Activated naive CD4-positive, alpha-beta T cell treated with anti-CD3 and anti-CD28 coated beads, Interleukin-2, amount 50 U/mL, for 72 hours (primary cell): ENCODE measurements at regions not wholly inside any gene's neighbourhood (a gene's known extent, or its start where the extent isn't known, plus 50 kb on each side); places are given as distances from the start of the nearest gene placed in this dataset.

Experiments
- ATAC-seq, 2 donors: fragments of 150-1000 bp; cut with Tn5 transposase; 2 replicates each; pipeline ENCODE4 v1.10.0; 2021; ENCODE audit warnings: mild to moderate bottlenecking in 2 of 2, moderate library complexity in 2 of 2
- DNase-seq, 2 donors: peaks; one replicate each; pipeline ENCODE4 v3.0.0; 2021 to 2022; ENCODE audit warnings: low spot score in 2 of 2
- H3K27ac Mint-ChIP-seq, 2 donors: one replicate each; pipeline ENCODE4 v1.8.0; 2022; ENCODE audit warnings: mild to moderate bottlenecking in 2 of 2, mixed read lengths in 2 of 2
- H3K36me3 Mint-ChIP-seq, 2 donors: one replicate each; pipeline ENCODE4 v1.8.0; 2022; ENCODE audit warnings: mixed read lengths in 2 of 2
- H3K9me3 Mint-ChIP-seq, 2 donors: one replicate each; pipeline ENCODE4 v1.8.0; 2022; ENCODE audit warnings: mixed read lengths in 2 of 2

DNA sequence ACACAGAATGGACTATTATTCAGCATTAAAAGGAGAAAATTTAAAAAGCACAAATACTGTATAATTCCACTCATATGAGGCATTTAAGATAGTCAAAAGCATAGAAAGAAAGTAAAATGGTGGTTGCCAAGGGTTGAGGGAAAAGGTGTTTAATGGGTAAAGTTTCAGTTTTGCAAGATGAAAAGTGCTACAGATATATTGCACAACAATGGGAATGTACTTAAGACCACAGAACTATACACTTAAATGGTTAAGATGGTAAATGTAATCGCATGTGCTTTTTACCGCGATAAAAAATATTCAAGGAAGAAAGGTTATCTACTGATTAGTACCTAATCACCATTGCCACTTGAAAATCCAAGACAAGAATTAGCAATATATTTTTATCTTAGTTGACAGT is 71.8 kb upstream of the NOX3 start:
- ATAC-seq (no peak), DNase-seq (no peak)
- Mint-ChIP-seq H3K9me3 (peaks cover 0 to 11% of the 10 kb centered on the region in 2 donors), H3K36me3 (no peaks in the 10 kb centered on the region), H3K27ac (no peak overlapping the region)

DNA sequence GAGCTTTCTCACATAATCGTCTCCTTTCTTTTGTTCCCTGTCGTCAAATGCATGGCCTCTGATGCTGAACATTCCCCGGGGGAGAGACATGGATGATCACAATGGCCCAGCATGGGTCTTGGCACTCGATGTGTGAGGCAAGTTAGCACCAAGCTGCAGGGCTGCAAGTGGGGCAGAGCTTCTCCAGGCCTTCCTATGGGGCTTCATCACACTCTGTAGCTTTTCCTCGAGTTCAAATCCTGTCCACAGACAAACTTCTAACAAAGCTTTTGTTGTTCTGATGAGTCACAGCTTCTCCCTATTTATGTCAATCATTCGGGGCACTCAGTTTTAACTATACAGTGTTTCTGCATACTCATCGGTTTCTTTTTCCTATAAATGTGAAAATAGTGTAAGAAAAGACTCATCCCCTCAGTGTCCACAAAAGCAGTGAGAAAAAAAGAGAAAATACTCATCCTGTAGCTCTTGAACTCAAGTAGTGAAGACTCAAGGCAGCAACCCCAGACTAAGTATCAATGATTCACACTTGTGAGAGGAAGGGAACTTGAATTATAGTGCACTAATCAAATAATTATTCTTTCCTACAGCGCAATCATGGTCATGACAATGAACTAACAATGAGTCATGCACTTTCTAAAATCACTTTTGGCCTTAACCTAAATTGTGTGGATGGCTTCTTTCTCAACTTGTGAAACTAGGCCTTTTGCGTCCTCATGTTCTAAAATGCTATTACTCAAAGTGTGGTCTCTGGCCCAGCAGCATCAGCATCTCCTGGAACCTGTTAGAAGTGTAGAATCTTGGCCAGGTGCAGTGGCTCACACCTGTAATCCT is 68.4 kb upstream of the NOX3 start:
- Mint-ChIP-seq H3K36me3 (no peaks in the 10 kb centered on the region), H3K27ac (peak overlapping the region in 1 of 2 donors; percentile 69), H3K9me3 (peaks cover 0 to 21% of the 10 kb centered on the region in 2 donors)
- ATAC-seq (peak; percentile 66 to 92), DNase-seq (no peak)

DNA sequence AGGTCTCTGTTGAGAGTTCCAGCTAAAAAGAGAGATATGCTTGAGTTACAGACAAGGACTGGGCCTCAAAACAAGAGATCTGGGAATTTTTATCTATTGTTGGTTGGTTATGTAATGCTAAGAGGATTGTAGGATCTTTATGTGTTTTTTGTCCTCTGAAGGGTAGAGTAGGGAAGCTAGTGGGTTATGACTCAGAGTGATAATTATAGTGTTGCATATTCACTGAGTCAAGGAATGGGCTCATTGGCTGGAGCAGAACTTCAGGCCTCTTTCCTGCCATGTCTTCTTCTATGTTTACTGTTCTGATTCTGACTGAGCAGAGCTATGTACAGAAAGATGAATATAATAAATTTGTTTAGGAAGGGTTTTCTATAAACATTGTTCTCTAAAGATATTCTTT is 66.1 kb upstream of the NOX3 start:
- no peak for DNase-seq
- no peak for ATAC-seq
- peaks cover 0 to 19% of the 10 kb centered on the region in 2 donors for H3K9me3 Mint-ChIP-seq
- no peaks in the 10 kb centered on the region for H3K36me3 Mint-ChIP-seq
- H3K27ac Mint-ChIP-seq = no peak overlapping the region

DNA sequence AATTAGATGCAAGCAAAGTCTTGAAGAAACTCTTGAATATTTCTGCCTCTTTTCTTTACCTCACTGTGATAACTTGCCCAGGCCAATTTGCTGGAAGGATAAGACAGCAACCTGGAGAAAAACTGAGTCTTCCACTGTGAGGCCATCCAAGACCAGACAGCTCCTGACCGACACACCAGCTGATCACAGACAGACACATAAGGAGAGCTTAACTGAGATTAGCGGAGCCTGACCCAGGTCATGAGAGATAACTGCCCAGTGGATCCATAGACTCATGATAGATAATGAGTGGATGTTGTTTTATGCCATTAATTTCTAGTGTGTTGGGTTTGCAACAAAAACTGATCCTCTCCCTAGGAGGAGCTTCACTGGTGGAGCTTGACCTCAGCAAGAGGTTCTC is 64.4 kb upstream of the NOX3 start:
- Mint-ChIP-seq H3K27ac (no peak overlapping the region), H3K36me3 (no peaks in the 10 kb centered on the region), H3K9me3 (peaks cover 0 to 19% of the 10 kb centered on the region in 2 donors)
- ATAC-seq (no peak), DNase-seq (no peak)

DNA sequence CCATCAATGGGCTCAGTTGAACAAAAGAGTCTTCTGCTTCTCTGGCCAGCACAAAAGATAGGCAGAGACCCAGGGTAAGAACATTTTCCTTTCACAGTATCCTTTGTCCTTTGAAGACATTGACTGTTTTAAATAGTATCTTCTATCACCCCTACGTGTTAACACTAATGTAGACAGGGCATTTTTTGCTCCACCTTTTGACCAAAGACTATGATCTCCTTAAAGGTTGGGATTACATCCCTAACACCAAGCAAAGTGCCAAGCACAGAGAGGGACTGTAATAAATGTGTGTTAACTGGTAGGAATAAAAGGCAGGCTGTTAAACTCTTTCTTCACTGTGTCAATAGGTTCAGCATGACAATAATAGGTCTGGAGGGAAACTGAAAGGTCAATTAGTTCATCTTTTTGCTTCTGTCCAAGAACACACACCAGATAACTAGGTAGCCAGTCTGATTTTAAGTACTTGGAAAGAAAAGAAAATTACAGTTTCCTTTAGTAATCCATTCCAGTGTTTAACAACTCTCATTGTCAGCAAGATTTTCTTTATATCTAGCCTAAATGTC is 63.6 kb upstream of the NOX3 start:
- Mint-ChIP-seq H3K9me3 (peaks cover 0 to 19% of the 10 kb centered on the region in 2 donors), H3K27ac (no peak overlapping the region), H3K36me3 (no peaks in the 10 kb centered on the region)
- no peak for ATAC-seq
- DNase-seq = no peak

DNA sequence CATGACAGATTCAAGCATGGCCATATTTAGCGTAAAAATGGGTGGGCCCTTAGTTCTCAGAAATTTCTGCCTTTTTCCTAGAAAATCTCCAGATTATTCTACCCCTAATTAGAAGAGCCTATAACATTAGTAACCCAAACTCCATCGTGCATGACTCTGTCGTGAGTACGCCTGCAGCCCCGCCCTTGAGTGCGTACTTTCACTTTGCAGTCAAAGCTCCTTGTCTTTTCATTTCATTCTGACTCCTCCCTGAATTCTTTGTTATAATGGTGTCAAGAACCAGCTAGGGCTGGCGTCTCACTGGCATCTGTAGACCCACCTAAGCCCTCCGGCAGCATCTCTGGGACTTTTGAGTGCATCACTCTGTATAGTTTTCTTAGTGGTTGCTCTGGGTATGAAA is 61.7 kb upstream of the NOX3 start:
- DNase-seq = no peak
- no peak for ATAC-seq
- H3K27ac Mint-ChIP-seq = no peak overlapping the region
- no peaks in the 10 kb centered on the region for H3K36me3 Mint-ChIP-seq
- H3K9me3 Mint-ChIP-seq = peaks cover 0 to 13% of the 10 kb centered on the region in 2 donors

DNA sequence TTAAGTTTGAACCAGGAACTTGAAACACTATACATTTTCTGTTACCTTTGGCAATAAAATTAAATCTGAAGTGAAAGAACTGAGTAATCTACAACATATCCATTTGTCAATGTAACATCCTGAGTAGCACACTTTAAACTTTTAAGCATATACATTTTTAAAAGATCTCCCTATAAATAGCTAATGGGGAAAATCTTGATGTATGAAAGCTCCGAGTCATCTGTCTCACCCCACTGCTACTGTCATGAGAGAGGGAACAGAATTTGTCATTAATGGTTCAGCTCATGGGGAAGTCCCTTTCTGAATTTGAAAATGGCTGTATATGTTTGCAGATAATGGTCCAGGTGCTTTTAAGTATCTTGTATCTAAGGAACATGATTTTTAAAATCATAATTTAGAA is 55.2 kb upstream of the NOX3 start:
- Mint-ChIP-seq H3K36me3 (no peaks in the 10 kb centered on the region), H3K9me3 (no peaks in the 10 kb centered on the region), H3K27ac (no peak overlapping the region)
- DNase-seq (no peak), ATAC-seq (peak; percentile 46 to 82)

DNA sequence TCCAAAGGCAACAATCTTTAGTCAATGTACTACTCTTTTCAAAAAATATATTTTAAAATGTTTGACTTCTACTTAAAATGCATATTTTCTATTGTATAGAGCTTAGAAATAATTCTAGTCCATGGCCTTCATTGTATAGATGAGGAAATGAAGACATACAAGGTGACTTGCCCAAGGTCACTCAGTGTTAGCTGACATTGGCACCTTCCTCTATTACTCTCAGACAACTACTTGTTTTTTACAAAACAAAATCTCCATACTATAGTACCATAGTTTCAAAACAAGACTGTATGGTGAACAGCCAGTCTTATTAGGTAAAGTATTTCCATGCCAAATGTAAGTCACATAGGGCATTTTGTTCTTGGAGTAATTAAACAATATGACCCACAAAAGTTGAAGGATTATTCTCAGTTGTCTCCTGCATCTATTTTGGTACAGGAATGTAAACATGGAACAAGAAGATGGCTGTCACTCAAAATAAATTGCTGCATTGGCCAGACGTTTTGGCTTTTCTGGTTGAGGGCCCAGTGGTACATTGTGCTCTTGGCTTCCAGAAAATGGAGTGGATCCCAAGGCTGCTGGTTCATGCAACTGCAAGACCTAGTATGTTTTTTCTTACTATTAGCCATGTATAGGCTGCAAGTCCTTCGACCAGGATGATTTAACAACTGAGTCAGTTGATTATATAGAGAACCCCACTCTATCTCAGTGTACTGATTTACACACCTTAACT is 54.3 kb upstream of the NOX3 start:
- ATAC-seq (no peak), DNase-seq (no peak)
- Mint-ChIP-seq H3K9me3 (no peaks in the 10 kb centered on the region), H3K27ac (no peak overlapping the region), H3K36me3 (peaks cover 0 to 2% of the 10 kb centered on the region in 2 donors)

DNA sequence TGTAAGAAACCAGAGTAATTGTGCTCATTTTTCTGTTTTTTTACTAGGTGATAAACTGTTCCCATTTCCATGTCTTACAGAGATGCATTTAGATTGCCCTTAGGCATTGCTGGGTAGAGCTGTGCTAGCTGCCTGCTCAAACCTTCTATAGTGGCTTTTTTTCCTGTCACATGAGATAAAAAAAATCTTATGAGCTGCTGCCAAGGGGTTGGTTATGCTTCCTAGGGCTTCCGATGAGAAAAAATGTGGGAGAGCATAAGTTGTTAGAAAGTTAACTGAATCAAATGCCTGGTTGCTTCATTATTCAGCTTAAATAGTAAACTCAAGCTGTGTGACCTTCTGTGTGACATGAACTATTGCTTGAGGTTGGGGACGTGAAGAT is 50.0 kb upstream of the NOX3 start:
- peaks cover 0 to 18% of the 10 kb centered on the region in 2 donors for H3K36me3 Mint-ChIP-seq
- no peak for DNase-seq
- peaks cover 3 to 5% of the 10 kb centered on the region in 2 donors for H3K9me3 Mint-ChIP-seq
- H3K27ac Mint-ChIP-seq = no peak overlapping the region
- ATAC-seq = no peak
